Muscle layer of duodenum (tissue), 2 donors: ENCODE measurements at regions not wholly inside any gene's neighbourhood (a gene's known extent, or its start where the extent isn't known, plus 50 kb on each side); places are given as distances from the start of the nearest gene placed in this dataset.

Experiments
- H3K27ac ChIP-seq: one replicate; pipeline ENCODE4 v1.7.0; 2013; ENCODE audit warnings: mild to moderate bottlenecking, low read length
- H3K27me3 ChIP-seq: one replicate; pipeline ENCODE4 v1.7.0; 2013; ENCODE audit warnings: low read depth, mild to moderate bottlenecking, control low read depth, low read length
- H3K36me3 ChIP-seq, 2 donors: one replicate each; pipeline ENCODE4 v1.7.0; 2013; ENCODE audit warnings: low read length in 2 of 2, control low read depth in 1 of 2, mild to moderate bottlenecking in 1 of 2; ENCODE audit not compliant: insufficient read depth in 2 of 2, control insufficient read depth in 1 of 2
- H3K4me1 ChIP-seq, 2 donors: one replicate each; pipeline ENCODE4 v1.7.0; 2013; ENCODE audit warnings: low read length in 2 of 2, mild to moderate bottlenecking in 2 of 2, control low read depth in 1 of 2, moderate library complexity in 1 of 2; ENCODE audit not compliant: insufficient read depth in 2 of 2, control insufficient read depth in 1 of 2
- H3K4me3 ChIP-seq, 2 donors: one replicate each; pipeline ENCODE4 v1.7.0; 2013; ENCODE audit warnings: low read length in 2 of 2, low read depth in 1 of 2, mild to moderate bottlenecking in 1 of 2
- H3K9me3 ChIP-seq, 2 donors: one replicate each; pipeline ENCODE4 v1.7.0; 2013; ENCODE audit warnings: low read length in 2 of 2, control low read depth in 1 of 2, mild to moderate bottlenecking in 1 of 2; ENCODE audit not compliant: control insufficient read depth in 1 of 2
- donor health status: healthy.

- Histone ChIP-seq H3K9me3 (no peaks in the 10 kb centered on the region), H3K36me3 (no peaks in the 10 kb centered on the region), H3K27ac (no peak overlapping the region), H3K4me3 (no peak overlapping the region), H3K4me1 (no peaks in the 10 kb centered on the region), H3K27me3 (no peaks in the 10 kb centered on the region)
Observed at GRCh38 chr12:4206470-4206869, 67.1 kb upstream of the CCND2 start.

GRCh38 chr12:4203772-4204376 lies 69.7 kb upstream of the CCND2 start:
- Histone ChIP-seq H3K36me3 (no peaks in the 10 kb centered on the region), H3K27me3 (no peaks in the 10 kb centered on the region), H3K27ac (no peak overlapping the region), H3K4me1 (no peaks in the 10 kb centered on the region), H3K9me3 (no peaks in the 10 kb centered on the region), H3K4me3 (no peak overlapping the region)

DNA sequence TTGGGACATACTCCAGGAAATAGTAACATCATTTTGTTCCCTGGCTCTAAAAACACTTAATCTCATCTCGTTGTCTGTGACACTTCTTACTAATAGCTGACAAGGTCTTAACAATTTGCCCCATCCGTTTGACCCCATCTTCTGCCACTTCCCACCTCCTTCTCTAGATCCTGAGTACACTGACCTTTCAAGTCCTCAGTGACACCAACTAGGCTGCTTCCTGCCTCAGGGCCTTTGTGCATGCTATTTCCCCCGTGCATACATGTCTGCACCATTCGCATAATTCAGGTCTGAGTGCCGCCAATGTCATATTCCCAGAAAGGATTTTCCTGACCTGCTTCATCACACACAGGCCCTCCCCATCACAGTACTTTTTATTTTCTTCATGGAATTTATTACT lies 70.6 kb upstream of the CCND2 start:
- Histone ChIP-seq H3K4me3 (no peak overlapping the region), H3K4me1 (no peaks in the 10 kb centered on the region), H3K36me3 (no peaks in the 10 kb centered on the region), H3K27ac (no peak overlapping the region), H3K27me3 (no peaks in the 10 kb centered on the region), H3K9me3 (no peaks in the 10 kb centered on the region)

DNA sequence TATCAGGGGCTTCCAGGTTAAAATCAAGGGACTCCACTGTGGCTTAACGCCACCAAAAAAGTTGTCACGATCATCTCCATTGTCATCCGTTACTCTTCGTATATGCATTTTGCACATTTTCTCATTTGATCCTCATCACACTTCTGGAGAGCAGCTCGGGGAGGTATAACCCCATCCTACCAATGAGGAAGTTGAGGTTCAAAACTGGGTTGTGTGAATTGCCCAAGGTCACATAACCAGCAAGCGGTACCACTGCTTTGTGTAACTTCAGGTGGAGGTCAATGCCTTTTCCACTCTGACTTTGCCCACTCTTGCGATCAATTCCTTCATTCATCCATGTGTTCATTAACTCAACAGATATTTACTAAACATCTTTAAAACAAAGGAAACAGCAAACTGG lies 71.1 kb upstream of the CCND2 start:
- Histone ChIP-seq H3K27ac (no peak overlapping the region), H3K4me1 (no peaks in the 10 kb centered on the region), H3K27me3 (no peaks in the 10 kb centered on the region)

GRCh38 chr12:4201333-4202100 lies 72.0 kb upstream of the CCND2 start:
- Histone ChIP-seq H3K27me3 (no peaks in the 10 kb centered on the region), H3K36me3 (no peaks in the 10 kb centered on the region)

More for the DNA sequence above, 71.1 kb upstream of the CCND2 start:
- Histone ChIP-seq H3K4me3 (no peak overlapping the region), H3K36me3 (no peaks in the 10 kb centered on the region), H3K9me3 (no peaks in the 10 kb centered on the region)

GRCh38 chr12:4197922-4198763 lies 75.4 kb upstream of the CCND2 start:
- H3K27ac ChIP-seq, result no peak overlapping the region
- no peaks in the 10 kb centered on the region for H3K27me3 ChIP-seq
- H3K4me3 ChIP-seq, result no peak overlapping the region
- H3K4me1 ChIP-seq, result peaks cover 0 to 3% of the 10 kb centered on the region in 2 donors
- H3K9me3 ChIP-seq, result no peaks in the 10 kb centered on the region
- H3K36me3 ChIP-seq, result no peaks in the 10 kb centered on the region

More at GRCh38 chr12:4201333-4202100, 72.0 kb upstream of the CCND2 start:
- Histone ChIP-seq H3K4me3 (no peak overlapping the region), H3K4me1 (peaks cover 0 to 3% of the 10 kb centered on the region in 2 donors), H3K9me3 (no peaks in the 10 kb centered on the region), H3K27ac (no peak overlapping the region)

DNA sequence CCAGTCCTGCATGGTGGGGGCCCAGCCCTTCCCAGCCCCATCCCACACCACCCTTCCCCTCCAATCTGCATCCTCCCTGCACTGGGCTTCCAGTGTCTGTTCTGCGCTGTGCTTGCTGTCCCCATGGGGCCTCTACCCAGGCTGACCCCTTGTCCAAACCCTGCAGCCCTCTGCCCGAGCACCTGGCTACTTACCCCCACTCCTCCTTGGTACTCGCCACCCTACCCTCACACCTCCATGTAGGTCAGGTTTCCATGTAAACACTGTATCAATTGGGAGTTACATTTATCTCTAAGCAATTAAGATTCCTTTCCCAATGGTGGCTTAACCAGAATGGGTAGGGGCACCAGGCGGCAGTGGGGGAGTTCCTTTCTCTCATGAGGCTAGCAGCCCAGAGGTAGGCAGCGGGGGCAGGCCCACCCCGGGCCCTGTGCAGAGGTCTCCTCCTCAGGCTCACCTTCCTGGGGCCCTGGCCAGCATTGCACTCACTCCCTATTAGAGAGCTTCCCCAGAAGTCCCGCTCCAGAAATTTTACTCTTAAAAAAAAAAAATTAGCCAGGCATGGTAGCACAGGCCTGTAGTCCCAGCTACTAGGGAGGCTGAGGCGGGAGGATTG lies 76.6 kb upstream of the CCND2 start:
- Histone ChIP-seq H3K4me3 (no peak overlapping the region), H3K27me3 (no peaks in the 10 kb centered on the region), H3K9me3 (no peaks in the 10 kb centered on the region), H3K27ac (no peak overlapping the region), H3K4me1 (peaks cover 0 to 3% of the 10 kb centered on the region in 2 donors), H3K36me3 (no peaks in the 10 kb centered on the region)

- Histone ChIP-seq H3K9me3 (no peaks in the 10 kb centered on the region), H3K27me3 (no peaks in the 10 kb centered on the region), H3K36me3 (no peaks in the 10 kb centered on the region), H3K4me1 (peaks cover 0 to 3% of the 10 kb centered on the region in 2 donors), H3K27ac (no peak overlapping the region), H3K4me3 (no peak overlapping the region)
Observed at GRCh38 chr12:4194668-4195067, 78.9 kb upstream of the CCND2 start.

- no peaks in the 10 kb centered on the region for H3K9me3 ChIP-seq
- no peak overlapping the region for H3K4me3 ChIP-seq
- no peaks in the 10 kb centered on the region for H3K27me3 ChIP-seq
- peaks cover 0 to 3% of the 10 kb centered on the region in 2 donors for H3K4me1 ChIP-seq
- no peak overlapping the region for H3K27ac ChIP-seq
- H3K36me3 ChIP-seq, result no peaks in the 10 kb centered on the region
Observed at GRCh38 chr12:4193821-4194220, 79.7 kb upstream of the CCND2 start.

DNA sequence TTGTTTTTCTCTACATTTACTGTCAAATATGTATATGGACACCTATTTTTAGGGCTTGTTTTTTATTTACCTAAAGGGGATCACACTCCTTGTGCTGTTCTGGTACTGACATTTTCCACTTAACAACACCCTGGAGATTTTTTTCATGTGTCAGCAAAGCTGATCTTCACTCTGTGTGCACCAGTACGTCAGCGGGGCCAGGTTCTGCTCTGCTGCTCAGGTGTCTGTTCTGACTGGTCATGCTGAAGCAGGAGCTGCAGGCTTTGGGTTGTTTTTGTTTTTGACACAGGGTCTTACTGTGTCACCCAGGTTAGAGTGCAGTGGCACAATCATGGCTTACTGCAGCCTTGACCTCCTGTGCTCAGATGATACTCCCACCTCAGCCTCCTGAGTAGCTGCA lies 81.9 kb upstream of the CCND2 start:
- no peaks in the 10 kb centered on the region for H3K9me3 ChIP-seq
- H3K27ac ChIP-seq, result no peak overlapping the region
- no peak overlapping the region for H3K4me3 ChIP-seq
- H3K27me3 ChIP-seq, result no peaks in the 10 kb centered on the region
- no peaks in the 10 kb centered on the region for H3K36me3 ChIP-seq
- H3K4me1 ChIP-seq, result no peaks in the 10 kb centered on the region

DNA sequence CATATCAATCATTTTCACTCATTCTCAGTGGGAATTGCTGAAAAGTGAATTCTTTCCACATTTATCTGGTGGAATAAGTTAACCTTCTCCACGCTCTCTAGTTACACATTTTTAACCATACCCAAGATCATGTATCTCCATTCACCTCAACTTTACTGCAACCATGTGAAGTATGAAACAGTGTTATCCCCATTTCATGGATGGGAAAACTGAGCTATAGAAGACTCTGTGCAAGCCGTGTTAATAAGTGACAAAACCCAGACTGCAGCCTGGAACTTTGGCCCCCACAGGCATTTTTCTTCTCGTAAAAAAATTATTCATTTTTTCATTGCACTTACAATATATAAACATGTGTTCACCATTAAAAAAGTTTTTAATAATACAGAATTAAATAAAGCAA lies 82.4 kb upstream of the CCND2 start:
- Histone ChIP-seq H3K27me3 (no peaks in the 10 kb centered on the region), H3K9me3 (no peaks in the 10 kb centered on the region), H3K36me3 (no peaks in the 10 kb centered on the region), H3K4me1 (no peaks in the 10 kb centered on the region), H3K27ac (no peak overlapping the region), H3K4me3 (no peak overlapping the region)
